Fibroblast of peridontal ligament (primary cell): ENCODE measurements at regions not wholly inside any gene's neighbourhood (a gene's known extent, or its start where the extent isn't known, plus 50 kb on each side); places are given as distances from the start of the nearest gene placed in this dataset.
"Not testable (repeated sequence)": the region's sequence is repeated elsewhere in the genome, so short reads cannot be mapped to it uniquely, and the experiment has no call there.

Source experiments
- DNase-seq: peaks from one replicate; pipeline ENCODE4 v3.0.0-alpha.2; 2010; ENCODE audit errors: extremely low read depth

DNA sequence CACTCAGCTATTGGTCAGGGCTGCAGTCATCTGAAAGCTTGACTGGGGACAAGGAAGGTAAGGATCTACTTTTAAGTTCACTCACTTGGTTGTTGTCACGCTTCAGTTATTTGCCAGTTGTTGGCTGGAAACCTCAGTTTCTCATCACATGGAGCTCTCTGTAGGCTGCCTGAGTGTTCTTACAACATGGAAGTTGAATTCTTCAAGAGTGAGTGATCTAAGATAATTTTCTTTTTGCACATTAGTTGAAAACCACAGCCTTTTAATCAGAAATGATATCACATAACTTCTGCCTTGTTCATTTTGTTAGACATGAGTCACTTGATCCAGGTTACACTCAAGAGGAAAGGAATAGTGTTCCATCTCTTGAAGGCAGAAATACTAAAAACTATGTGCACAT lies 552.7 kb downstream of the RAPGEF2 start:
- DNase-seq = no peak

- DNase-seq = no peak
Observed at GRCh38 chr4:159669094-159669493, 566.2 kb downstream of the RAPGEF2 start.

DNA sequence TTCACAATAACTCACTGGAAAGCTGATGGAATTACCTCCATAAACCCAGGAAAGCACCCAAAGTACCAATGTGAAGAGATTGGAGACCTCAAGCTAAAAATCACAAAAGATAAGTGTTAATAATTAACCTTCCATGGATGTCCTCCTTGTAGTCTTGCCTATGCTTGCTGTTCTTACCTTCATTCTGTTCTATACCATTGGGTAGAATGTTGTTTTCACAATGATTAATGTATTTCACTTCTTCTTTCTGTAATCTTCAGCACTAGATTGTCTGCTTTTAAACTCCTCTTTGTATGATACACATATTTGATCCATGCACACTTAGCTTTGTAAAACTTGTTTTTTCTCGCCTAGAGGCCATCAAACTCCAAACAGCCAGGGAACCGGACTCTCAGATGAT lies 570.3 kb downstream of the RAPGEF2 start:
- no peak for DNase-seq

DNA sequence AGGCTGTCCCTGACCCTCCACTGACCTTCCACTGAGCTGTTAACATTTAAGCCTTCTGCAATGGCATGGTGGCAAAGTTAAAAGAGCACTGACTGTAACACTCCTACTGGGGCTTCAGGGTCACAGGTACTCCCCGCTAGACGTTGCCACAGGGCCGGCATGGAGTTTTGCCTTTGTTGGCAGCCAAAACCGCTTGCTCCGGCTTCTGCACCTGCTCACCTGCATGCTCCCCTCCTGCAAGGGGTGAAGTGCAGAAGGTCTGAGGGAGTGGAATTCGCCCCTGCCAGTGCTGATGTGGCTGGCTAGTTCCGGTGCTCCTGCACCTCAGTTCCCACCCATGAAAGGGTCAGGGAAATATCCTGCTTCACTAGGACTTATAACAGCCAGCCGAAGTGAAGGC lies 571.4 kb downstream of the RAPGEF2 start:
- DNase-seq = no peak

- DNase-seq = no peak
Observed at GRCh38 chr4:159677521-159677920, 574.6 kb downstream of the RAPGEF2 start.

GRCh38 chr4:159682996-159683395 lies 580.1 kb downstream of the RAPGEF2 start:
- no peak for DNase-seq

- DNase-seq = no peak
Observed at GRCh38 chr4:159684061-159684460, 581.2 kb downstream of the RAPGEF2 start.

GRCh38 chr4:159685340-159686092 lies 582.6 kb downstream of the RAPGEF2 start:
- DNase-seq = no peak

- no peak for DNase-seq
Observed at GRCh38 chr4:159689526-159689925, 586.6 kb downstream of the RAPGEF2 start.

DNA sequence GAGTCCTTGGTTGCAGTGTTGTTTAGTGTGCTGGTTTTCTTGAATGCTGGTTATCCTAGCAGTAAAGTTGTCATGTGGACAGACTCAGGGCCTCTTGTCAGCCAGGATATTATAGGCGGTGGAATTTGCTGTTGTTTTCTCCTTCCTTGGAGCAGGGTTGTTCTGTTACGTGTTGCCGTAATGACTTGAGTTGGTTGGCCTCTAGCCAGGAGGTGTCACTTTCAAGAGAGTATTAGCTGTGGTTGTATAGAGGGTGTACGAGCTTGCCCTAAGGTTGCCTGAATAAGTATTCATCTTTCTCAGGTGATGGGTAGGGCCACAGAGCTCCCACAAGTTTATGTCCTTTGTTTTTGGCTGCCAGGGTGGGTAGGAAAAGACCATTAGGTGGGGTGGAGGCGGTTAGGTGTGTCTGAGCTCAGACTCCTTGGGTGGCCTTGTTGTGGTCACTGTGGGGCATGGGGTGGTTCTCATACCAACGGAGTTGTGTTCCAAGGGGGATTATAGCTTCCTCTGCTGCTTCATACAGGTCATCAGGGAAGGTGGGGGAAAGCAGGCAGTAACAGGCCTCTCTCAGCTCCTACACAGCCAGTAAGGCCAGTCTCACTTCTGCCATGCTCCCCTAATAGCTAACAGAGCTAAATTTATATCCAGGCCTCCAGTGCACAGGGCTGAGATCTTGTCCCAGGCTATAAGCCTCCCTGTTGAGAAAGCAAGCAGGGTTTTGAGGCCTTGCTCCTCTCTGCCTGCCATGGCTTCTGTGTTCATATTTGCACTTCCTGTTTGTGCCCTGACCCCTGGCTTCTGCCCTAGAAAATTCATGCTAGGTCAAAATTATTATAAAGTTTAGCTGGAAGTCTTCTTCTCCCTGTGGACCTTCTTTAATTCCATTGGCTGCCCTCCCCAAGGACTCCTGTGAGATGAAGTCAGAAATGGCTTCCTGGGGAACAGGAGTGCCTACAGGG lies 594.7 kb downstream of the RAPGEF2 start:
- no peak for DNase-seq

GRCh38 chr4:159698336-159698735 lies 595.5 kb downstream of the RAPGEF2 start:
- DNase-seq = no peak

GRCh38 chr4:159702200-159702599 lies 599.3 kb downstream of the RAPGEF2 start:
- no peak for DNase-seq

DNA sequence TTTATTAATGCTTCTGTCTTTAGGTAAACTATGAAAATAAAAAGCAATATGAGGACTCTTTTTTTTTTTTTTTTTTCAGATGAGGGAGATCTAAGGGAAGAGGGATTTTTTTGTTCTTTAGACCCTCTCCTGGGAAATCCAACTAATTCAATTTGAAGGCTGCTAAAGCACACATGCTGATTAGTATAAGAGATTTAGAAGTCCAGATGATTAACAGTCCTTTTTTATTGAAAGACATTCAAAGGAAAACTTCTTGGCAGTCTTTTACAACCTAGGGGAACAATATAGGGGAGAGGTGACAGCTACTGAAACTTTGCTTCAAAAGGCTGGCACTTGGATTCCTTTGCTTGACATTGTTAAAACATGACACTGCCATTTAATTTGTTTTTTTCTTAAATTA lies 602.5 kb downstream of the RAPGEF2 start:
- DNase-seq = no peak

- no peak for DNase-seq
Observed at GRCh38 chr4:159706704-159707103, 603.8 kb downstream of the RAPGEF2 start.

- not testable (repeated sequence) for DNase-seq
Observed at GRCh38 chr4:159715180-159715579, 612.3 kb downstream of the RAPGEF2 start.

- DNase-seq = no peak
Observed at GRCh38 chr4:159719531-159719930, 616.7 kb downstream of the RAPGEF2 start.

GRCh38 chr4:159722052-159722451 lies 619.2 kb downstream of the RAPGEF2 start:
- DNase-seq = no peak

DNA sequence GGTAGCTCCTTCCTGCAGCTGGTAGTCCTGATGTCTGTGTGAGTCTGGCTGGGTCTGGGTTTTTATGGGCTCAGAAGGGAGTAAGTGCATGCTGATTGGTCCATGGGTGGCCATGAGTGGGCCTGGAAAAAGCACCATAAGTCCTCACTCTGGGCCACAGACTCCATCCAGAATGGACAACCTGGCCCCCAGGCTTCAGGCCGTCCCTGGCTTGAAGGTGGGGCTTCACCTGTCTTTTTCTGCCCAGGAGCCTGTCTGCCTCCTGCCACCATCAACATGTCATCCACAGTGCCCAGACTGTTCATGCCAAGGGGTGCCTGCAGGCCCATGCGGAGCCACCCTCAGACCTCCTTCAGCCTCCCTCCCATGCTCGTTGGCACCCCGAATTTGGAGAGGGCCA lies 620.0 kb downstream of the RAPGEF2 start:
- no peak for DNase-seq

DNA sequence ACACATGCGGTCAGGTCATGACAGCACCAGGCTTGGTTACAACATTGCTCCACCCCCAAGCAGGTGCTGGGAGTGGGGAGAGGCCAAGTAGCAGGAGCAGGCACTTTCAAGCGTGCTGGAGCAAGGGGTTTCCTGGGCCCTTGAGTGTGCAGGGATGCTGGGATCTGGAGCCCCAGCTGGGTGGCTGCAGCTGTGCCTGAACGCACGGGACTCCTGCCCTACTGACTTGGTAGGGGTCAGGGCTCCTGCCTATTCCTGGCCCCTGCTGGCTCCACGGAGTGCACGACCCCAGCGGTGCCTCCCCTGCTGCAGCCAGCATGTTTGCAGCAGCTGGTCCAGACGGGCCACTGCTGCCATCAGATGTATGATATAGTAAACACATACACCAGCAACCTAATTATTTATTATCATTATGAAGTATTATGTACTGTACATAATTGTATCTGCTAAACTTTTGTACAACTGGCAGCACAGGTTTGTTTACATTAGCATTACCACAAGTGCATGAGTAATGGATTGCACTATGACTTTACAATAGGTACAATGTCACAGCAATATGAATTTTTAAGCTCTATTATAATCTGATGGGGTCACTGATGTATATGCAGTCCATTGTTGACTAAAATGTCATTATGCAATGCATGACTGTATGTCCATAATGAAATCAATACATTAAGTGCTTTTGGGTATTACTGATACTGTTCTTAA lies 620.6 kb downstream of the RAPGEF2 start:
- no peak for DNase-seq

DNA sequence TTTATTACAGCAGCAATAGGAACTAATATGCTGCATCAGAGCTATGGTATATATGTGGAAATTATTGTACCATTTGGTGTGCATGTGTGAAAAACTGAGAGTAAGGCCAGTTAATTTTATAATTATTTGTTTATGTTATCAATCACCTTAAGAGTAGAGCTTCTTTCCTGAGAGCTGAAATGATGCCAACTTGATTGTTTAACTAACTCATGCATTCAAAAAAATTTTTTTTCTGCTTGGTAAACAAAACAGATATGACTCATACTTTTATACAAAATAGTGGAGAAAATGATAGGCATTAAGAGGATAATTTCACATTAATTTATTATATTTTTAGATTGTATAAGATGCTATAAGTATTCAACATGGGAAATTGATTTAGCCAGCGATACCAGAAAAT lies 622.7 kb downstream of the RAPGEF2 start:
- no peak for DNase-seq

DNA sequence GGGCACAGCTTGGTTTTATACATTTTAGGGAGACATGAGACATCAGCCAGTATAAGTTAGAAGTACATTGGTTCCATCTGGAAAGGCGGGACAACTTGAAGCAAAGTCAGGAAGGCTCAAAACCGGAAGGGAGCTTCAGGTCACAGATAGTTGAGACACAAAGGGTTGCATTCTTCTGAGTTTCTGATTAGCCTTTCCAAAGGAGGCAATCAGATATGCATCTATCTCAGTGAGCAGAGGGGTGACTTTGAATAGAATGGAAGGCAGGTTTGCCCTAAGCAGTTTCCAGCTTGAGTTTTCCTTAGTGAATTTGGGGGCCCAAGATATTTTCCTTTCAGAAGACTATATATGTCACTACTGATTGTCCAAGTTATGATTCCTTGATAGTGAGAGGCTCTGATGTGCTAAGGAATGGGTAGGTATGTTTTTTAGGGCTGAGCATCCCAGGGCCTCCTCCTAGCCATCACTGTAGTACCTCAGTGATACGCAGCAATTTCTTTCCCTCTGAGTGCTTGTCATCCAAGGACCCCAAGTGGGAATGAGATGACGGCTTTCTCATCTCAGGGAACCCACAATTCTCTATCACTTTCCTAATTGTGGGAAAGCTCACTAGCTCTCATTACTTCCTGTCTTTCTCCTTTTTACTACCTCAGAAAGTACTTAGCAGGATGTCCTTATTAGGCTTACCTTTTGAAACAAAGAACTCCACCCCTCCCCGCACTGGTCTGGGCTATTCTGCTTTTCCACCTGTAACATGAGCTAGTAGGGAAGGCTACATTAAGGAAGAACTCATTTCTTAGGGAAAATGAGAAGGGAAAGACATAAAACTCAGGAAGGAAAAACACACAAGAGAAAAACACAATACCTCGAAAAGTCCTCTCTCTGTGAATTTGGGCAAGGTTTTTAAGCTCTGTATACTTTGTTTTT lies 632.7 kb downstream of the RAPGEF2 start:
- no peak for DNase-seq
